H1 (cell line): ENCODE measurements at regions not wholly inside any gene's neighbourhood (a gene's known extent, or its start where the extent isn't known, plus 50 kb on each side); places are given as distances from the start of the nearest gene placed in this dataset.

Source experiments
- CTCF ChIA-PET: fragments of 300-600 bp; sonication (Branson Sonifier 250); formaldehyde crosslinking; loops from one replicate; lab custom pipeline; 2021; ENCODE audit not compliant: partially characterized antibody; lab: Charles Lee
- POLR2A ChIA-PET: fragments of 300-600 bp; sonication (Branson Sonifier 250); formaldehyde crosslinking; loops from one replicate; lab custom pipeline; 2021; ENCODE audit warnings: inconsistent platforms; ENCODE audit not compliant: partially characterized antibody; lab: Charles Lee
- DNase-seq, 2 experiments: peaks; one replicate each; pipeline versions ENCODE4 v3.0.0 to v3.0.0-alpha.2; 2010 to 2022; ENCODE audit warnings: low spot score in 2 of 2, low read depth in 1 of 2, mixed read lengths in 1 of 2
- FAIRE-seq: peaks from 2 replicates; lab custom pipeline; 2011; peaks lifted over from hg19 to GRCh38; lab: Jason Lieb, UNC
- H2AFZ ChIP-seq: 2 replicates; pipeline ENCODE4 v1.8.1; 2012; ENCODE audit warnings: low read length, inconsistent platforms
- H2AK5ac ChIP-seq: 2 replicates; pipeline ENCODE4 v1.6.1; 2013; ENCODE audit warnings: low read depth, low read length
- H2BK120ac ChIP-seq: replicated peaks from 2 replicates; pipeline ENCODE3; 2013; ENCODE audit warnings: low read depth, low read length, inconsistent platforms
- H2BK12ac ChIP-seq: 2 replicates; pipeline ENCODE4 v1.6.1; 2013; ENCODE audit warnings: low read depth, low read length
- H2BK15ac ChIP-seq: 2 replicates; pipeline ENCODE4 v1.6.1; 2013; ENCODE audit warnings: low read length
- H2BK20ac ChIP-seq: 2 replicates; pipeline ENCODE4 v1.6.1; 2013; ENCODE audit warnings: low read length
- H2BK5ac ChIP-seq: 2 replicates; pipeline ENCODE4 v1.6.1; 2013; ENCODE audit warnings: low read depth, low read length
- H3K14ac ChIP-seq: 2 replicates; pipeline ENCODE4 v1.6.1; 2013; ENCODE audit warnings: inconsistent platforms; ENCODE audit not compliant: insufficient read length
- H3K18ac ChIP-seq: 2 replicates; pipeline ENCODE4 v1.6.1; 2013; ENCODE audit warnings: low read length; ENCODE audit errors: extremely low read depth
- H3K23ac ChIP-seq: 2 replicates; pipeline ENCODE4 v1.6.1; 2013; ENCODE audit warnings: inconsistent platforms; ENCODE audit not compliant: insufficient read length
- H3K23me2 ChIP-seq: 2 replicates; pipeline ENCODE4 v1.6.1; 2013; ENCODE audit warnings: low read depth, low read length
- H3K27ac ChIP-seq: 2 replicates; pipeline ENCODE4 v1.6.1; 2011; ENCODE audit warnings: low read depth, low read length, inconsistent platforms
- H3K27me3 ChIP-seq, 4 experiments: replicated peaks in 1 of 4; 1 replicate in 1 of 4; 2 replicates in 3 of 4; pipeline versions ENCODE4 v1.6.1 to v1.8.1; 2011 to 2013; ENCODE audit warnings: low read length in 3 of 4, mild to moderate bottlenecking in 3 of 4, inconsistent platforms in 2 of 4, mixed read lengths in 2 of 4, moderate library complexity in 1 of 4; ENCODE audit not compliant: control insufficient read depth in 3 of 4, insufficient read depth in 3 of 4; ENCODE audit errors: extremely low read depth in 1 of 4
- H3K36me3 ChIP-seq, 4 experiments: 2 replicates each; pipeline versions ENCODE4 v1.6.1 to v1.8.1; 2011 to 2013; ENCODE audit warnings: mild to moderate bottlenecking in 4 of 4, low read length in 3 of 4, moderate library complexity in 2 of 4, control low read depth in 1 of 4, inconsistent platforms in 1 of 4; ENCODE audit not compliant: insufficient read depth in 4 of 4, control insufficient read depth in 2 of 4
- H3K4ac ChIP-seq: replicated peaks from 2 replicates; pipeline ENCODE3; 2013; ENCODE audit warnings: low read length, low read depth, mixed read lengths, inconsistent platforms; ENCODE audit not compliant: insufficient read length
- H3K4me1 ChIP-seq, 4 experiments: replicated peaks in 1 of 4; 1 replicate in 1 of 4; 2 replicates in 3 of 4; pipeline versions ENCODE4 v1.6.1 to v1.8.1; 2011 to 2013; ENCODE audit warnings: low read length in 3 of 4, inconsistent platforms in 2 of 4, mixed read lengths in 1 of 4; ENCODE audit not compliant: insufficient read depth in 4 of 4, control insufficient read depth in 3 of 4
- H3K4me2 ChIP-seq, 2 experiments: 2 replicates each; pipeline versions ENCODE4 v1.6.1 to v1.8.1; 2011 to 2013; ENCODE audit warnings: low read depth in 2 of 2, low read length in 2 of 2, control low read depth in 1 of 2, inconsistent platforms in 1 of 2, mild to moderate bottlenecking in 1 of 2; ENCODE audit not compliant: insufficient read depth in 1 of 2
- H3K4me3 ChIP-seq, 4 experiments: fragments of 200-600, 300-600 bp in 1 of 4; sonication (generic), shearing (Covaris generic), sonication (Bioruptor Twin) in 1 of 4; 2 replicates each; pipeline versions ENCODE4 v1.5.1 to v1.8.1; 2011 to 2016; ENCODE audit warnings: low read length in 4 of 4, low read depth in 3 of 4, control low read depth in 2 of 4, inconsistent platforms in 2 of 4, mild to moderate bottlenecking in 2 of 4, mixed read lengths in 1 of 4, moderate library complexity in 1 of 4; ENCODE audit not compliant: insufficient read depth in 2 of 4; ENCODE audit errors: extremely low read depth in 1 of 4
- H3K56ac ChIP-seq: replicated peaks from 2 replicates; pipeline ENCODE3; 2013; ENCODE audit warnings: low read depth, mild to moderate bottlenecking, mixed read lengths, low read length, inconsistent platforms; ENCODE audit not compliant: insufficient read length
- H3K79me1 ChIP-seq: 2 replicates; pipeline ENCODE4 v1.6.1; 2013; ENCODE audit warnings: low read depth, low read length, control low read depth
- H3K79me2 ChIP-seq, 2 experiments: 2 replicates each; pipeline versions ENCODE4 v1.6.1 to v1.8.1; 2012 to 2013; ENCODE audit warnings: low read length in 2 of 2, mild to moderate bottlenecking in 2 of 2, inconsistent platforms in 1 of 2; ENCODE audit not compliant: insufficient read depth in 2 of 2, control insufficient read depth in 1 of 2
- H3K9ac ChIP-seq, 4 experiments: replicated peaks in 1 of 4; 1 replicate in 1 of 4; 2 replicates in 3 of 4; pipeline versions ENCODE4 v1.6.1 to v1.8.1; 2011 to 2013; ENCODE audit warnings: low read depth in 3 of 4, low read length in 3 of 4, control low read depth in 2 of 4, mild to moderate bottlenecking in 2 of 4, moderate library complexity in 2 of 4, inconsistent platforms in 1 of 4; ENCODE audit errors: extremely low read depth in 1 of 4
- H3K9me3 ChIP-seq, 2 experiments: 2 replicates each; pipeline versions ENCODE4 v1.6.1 to v1.8.1; 2012 to 2013; ENCODE audit warnings: mild to moderate bottlenecking in 2 of 2, moderate library complexity in 2 of 2, control low read depth in 1 of 2, inconsistent platforms in 1 of 2, low read depth in 1 of 2, low read length in 1 of 2, mixed read lengths in 1 of 2; ENCODE audit not compliant: insufficient read depth in 2 of 2
- H4K20me1 ChIP-seq, 2 experiments: replicated peaks in 1 of 2; 2 replicates each; pipeline versions ENCODE3 to v1.8.1; 2011 to 2013; ENCODE audit warnings: inconsistent platforms in 2 of 2, low read length in 2 of 2, mild to moderate bottlenecking in 1 of 2; ENCODE audit not compliant: insufficient read depth in 2 of 2, control insufficient read depth in 1 of 2
- H4K5ac ChIP-seq: 2 replicates; pipeline ENCODE4 v1.6.1; 2013; ENCODE audit warnings: low read length, low read depth, mixed read lengths, inconsistent platforms; ENCODE audit not compliant: insufficient read length
- H4K8ac ChIP-seq: 2 replicates; pipeline ENCODE4 v1.8.0; 2013; ENCODE audit warnings: mild to moderate bottlenecking, moderate library complexity, low read length, inconsistent platforms; ENCODE audit not compliant: insufficient read depth; ENCODE audit errors: extremely low read depth
- H4K91ac ChIP-seq: replicated peaks from 2 replicates; pipeline ENCODE3; 2013; ENCODE audit warnings: low read length, mixed read lengths, inconsistent platforms; ENCODE audit not compliant: insufficient read length
- ATF2 ChIP-seq: IDR thresholded peaks from 2 replicates; pipeline ENCODE4 v1.6.1; 2012; ENCODE audit warnings: low read length, inconsistent platforms
- CTBP2 ChIP-seq: IDR thresholded peaks from 2 replicates; pipeline ENCODE4 v1.7.0; 2011; ENCODE audit warnings: borderline replicate concordance, mild to moderate bottlenecking, moderate library complexity, mixed read lengths, low read length; ENCODE audit not compliant: insufficient read depth, insufficient read length
- CTCF ChIP-seq, 3 experiments: IDR thresholded peaks; 1 replicate in 2 of 3; 2 replicates in 1 of 3; pipeline versions ENCODE4 v1.5.1 to v1.6.1; 2011; ENCODE audit warnings: low read length in 3 of 3, mild to moderate bottlenecking in 3 of 3, inconsistent platforms in 2 of 3, low read depth in 1 of 3, moderate library complexity in 1 of 3; ENCODE audit not compliant: insufficient read depth in 1 of 3; ENCODE audit errors: control extremely low read depth in 1 of 3
- EP300 ChIP-seq, 2 experiments: IDR thresholded peaks; 1 replicate in 1 of 2; 2 replicates in 1 of 2; pipeline ENCODE4 v1.6.1; 2011 to 2012; ENCODE audit warnings: low read depth in 2 of 2, low read length in 2 of 2, mild to moderate bottlenecking in 2 of 2, borderline replicate concordance in 1 of 2, inconsistent platforms in 1 of 2, moderate library complexity in 1 of 2
- KDM5A ChIP-seq: fragments of 200-600 bp; IDR thresholded peaks from 2 replicates; pipeline ENCODE4 v1.7.1; 2012; ENCODE audit warnings: mild to moderate bottlenecking, low read length, inconsistent platforms, mixed read lengths
- NRF1 ChIP-seq: IDR thresholded peaks from 2 replicates; pipeline ENCODE4 v1.6.1; 2011; ENCODE audit warnings: mild to moderate bottlenecking, low read depth, low read length, improper control_type of control experiment
- SP1 ChIP-seq: IDR thresholded peaks from 2 replicates; pipeline ENCODE4 v1.6.1; 2011; ENCODE audit warnings: low read depth, low read length
- SP4 ChIP-seq: IDR thresholded peaks from 2 replicates; pipeline ENCODE4 v1.6.1; 2012; ENCODE audit warnings: low read length, inconsistent platforms
- USF2 ChIP-seq: IDR thresholded peaks from 2 replicates; pipeline ENCODE4 v1.6.1; 2011; ENCODE audit warnings: low read length, improper control_type of control experiment
- WGBS, 2 experiments: shearing (Covaris generic) in 1 of 2; methylation state at CpG; one replicate each; pipeline versions ENCODE4 v1.1.6 to v1.1.7; 2013 to 2015; ENCODE audit warnings: low lambda C conversion rate in 2 of 2, mixed read lengths in 2 of 2, inconsistent platforms in 1 of 2, low coverage in 1 of 2, missing lambda C conversion rate in 1 of 2; ENCODE audit not compliant: insufficient replicate concordance in 2 of 2, insufficient coverage in 1 of 2, insufficient read length in 1 of 2; ENCODE audit errors: extremely low coverage in 1 of 2, missing lambda C conversion rate in 1 of 2; 5-methylcytosine and 5-hydroxymethylcytosine counted together

- H3K79me1 ChIP-seq, result no peaks in the 10 kb centered on the region
- H2BK120ac ChIP-seq, result no peak overlapping the region
- no peak overlapping the region for H4K91ac ChIP-seq
- H3K56ac ChIP-seq, result no peak overlapping the region
- H2BK20ac ChIP-seq, result no peak overlapping the region
- H2BK5ac ChIP-seq, result no peak overlapping the region
- H4K20me1 ChIP-seq, result no peaks in the 10 kb centered on the region
- H4K5ac ChIP-seq, result no peak overlapping the region
- H3K23ac ChIP-seq, result no peak overlapping the region
- H3K4me1 ChIP-seq, result peaks cover 0 to 6% (median 3%) of the 10 kb centered on the region in 4 experiments; a peak in 3 of 7 replicates
- no peak overlapping the region for H3K14ac ChIP-seq
- FAIRE-seq (no peak), DNase-seq (no peak)
- no peak overlapping the region for H3K9ac ChIP-seq
- 92% methylated on average over 7 of the region's 7 CpGs; no CpG with 5 or more reads in 1 of the 2 experiments for WGBS, 2 experiments
- POLR2A ChIA-PET, result no interaction called here
- H3K18ac ChIP-seq, result no peak overlapping the region
- H2BK12ac ChIP-seq, result no peak overlapping the region
- no peaks in the 10 kb centered on the region for H3K79me2 ChIP-seq
- H3K4me2 ChIP-seq, result no peak overlapping the region
- H3K36me3 ChIP-seq, result no peaks in the 10 kb centered on the region
- H3K4ac ChIP-seq, result no peak overlapping the region
- H3K27me3 ChIP-seq, result no peaks in the 10 kb centered on the region
- H3K23me2 ChIP-seq, result no peaks in the 10 kb centered on the region
- CTCF ChIA-PET, result interaction anchor here (0.6 to 1.2 kb wide), 2 partner anchors 103 to 1911 kb away, joined by 3 read pairs; no protein-coding TSS in a partner anchor
- no peak overlapping the region for H2BK15ac ChIP-seq
- H3K27ac ChIP-seq, result no peak overlapping the region
- no peak overlapping the region for H2AFZ ChIP-seq
- H2AK5ac ChIP-seq, result no peak overlapping the region
- no peak overlapping the region for H4K8ac ChIP-seq
- no peak overlapping the region for H3K4me3 ChIP-seq
- no peaks in the 10 kb centered on the region for H3K9me3 ChIP-seq
- TF ChIP-seq KDM5A (no peak), USF2 (no peak), ATF2 (no peak), SP1 (no peak), EP300 (IDR thresholded peaks at IDR 0.05; ENCODE audit: borderline replicate concordance in 1 of 2, low read depth in 2 of 2, low read length in 2 of 2) (no peak), NRF1 (no peak), CTBP2 (no peak), CTCF (IDR thresholded peaks at IDR 0.05; ENCODE audit: control extremely low read depth in 1 of 3, insufficient read depth in 1 of 3, low read depth in 1 of 3, low read length in 3 of 3) (no peak), SP4 (no peak)
These were observed 151.9 kb upstream of the NECTIN1 start for GRCh38 chr11:119880873-119881272.
